ENCODE measurements at regions not wholly inside any gene's neighbourhood (a gene's known extent, or its start where the extent isn't known, plus 50 kb on each side); places are given as distances from the start of the nearest gene placed in this dataset.

- peaks cover 0 to 3% (median 0%) of the 10 kb centered on the region in 5 donors for H3K9me3 Mint-ChIP-seq
- no peak overlapping the region for H3K4me3 ChIP-seq (ENCODE audit: low read length)
- H3K27ac ChIP-seq (ENCODE audit: low read depth, low read length), result no peak overlapping the region
- CTCF ChIA-PET, result no interaction called here
- H3K27me3 Mint-ChIP-seq, result no peaks in the 10 kb centered on the region
- H3K4me3 Mint-ChIP-seq, result no peak overlapping the region
- H3K27ac Mint-ChIP-seq, result no peak overlapping the region
- no peaks in the 10 kb centered on the region for H3K36me3 Mint-ChIP-seq
- H3K9me3 ChIP-seq (ENCODE audit: low read length), result no peaks in the 10 kb centered on the region
- H3K4me1 ChIP-seq (ENCODE audit: insufficient read depth, low read length), result no peaks in the 10 kb centered on the region
- no peaks in the 10 kb centered on the region for H3K36me3 ChIP-seq (ENCODE audit: insufficient read depth, low read length)
- DNase-seq, result no peak
- no peaks in the 10 kb centered on the region for H3K4me1 Mint-ChIP-seq
- no peaks in the 10 kb centered on the region for H3K27me3 ChIP-seq (ENCODE audit: insufficient read depth, low read length, poor library complexity, severe bottlenecking)
- POLR2A ChIA-PET, result no interaction called here
Measured at GRCh38 chr7:156129522-156129921, 317.3 kb upstream of the SHH start.

- DNase-seq, result no peak
- H3K9me3 ChIP-seq (ENCODE audit: low read length), result no peaks in the 10 kb centered on the region
- no peak overlapping the region for H3K27ac ChIP-seq (ENCODE audit: low read depth, low read length)
- H3K9me3 Mint-ChIP-seq, result peaks cover 0 to 3% (median 0%) of the 10 kb centered on the region in 5 donors
- no peak overlapping the region for H3K4me3 Mint-ChIP-seq
- H3K4me1 Mint-ChIP-seq, result no peaks in the 10 kb centered on the region
- no peaks in the 10 kb centered on the region for H3K36me3 Mint-ChIP-seq
- POLR2A ChIA-PET, result no interaction called here
- H3K27me3 Mint-ChIP-seq, result no peaks in the 10 kb centered on the region
- H3K27me3 ChIP-seq (ENCODE audit: insufficient read depth, low read length, poor library complexity, severe bottlenecking), result no peaks in the 10 kb centered on the region
- H3K27ac Mint-ChIP-seq, result no peak overlapping the region
- CTCF ChIA-PET, result no interaction called here
- no peaks in the 10 kb centered on the region for H3K36me3 ChIP-seq (ENCODE audit: insufficient read depth, low read length)
- no peak overlapping the region for H3K4me3 ChIP-seq (ENCODE audit: low read length)
- no peaks in the 10 kb centered on the region for H3K4me1 ChIP-seq (ENCODE audit: insufficient read depth, low read length)
Measured at GRCh38 chr7:156128496-156128895, 316.2 kb upstream of the SHH start.

GRCh38 chr7:156127166-156128134, 315.2 kb upstream of the SHH start:
- Mint-ChIP-seq H3K4me1 (no peaks in the 10 kb centered on the region), H3K36me3 (no peaks in the 10 kb centered on the region), H3K27me3 (no peaks in the 10 kb centered on the region), H3K4me3 (no peak overlapping the region), H3K9me3 (peaks cover 0 to 2% (median 0%) of the 10 kb centered on the region in 5 donors), H3K27ac (no peak overlapping the region)
- no peaks in the 10 kb centered on the region for H3K27me3 ChIP-seq (ENCODE audit: insufficient read depth, low read length, poor library complexity, severe bottlenecking)
- no peak overlapping the region for H3K4me3 ChIP-seq (ENCODE audit: low read length)
- H3K4me1 ChIP-seq (ENCODE audit: insufficient read depth, low read length), result no peaks in the 10 kb centered on the region
- no peaks in the 10 kb centered on the region for H3K36me3 ChIP-seq (ENCODE audit: insufficient read depth, low read length)
- ChIA-PET CTCF (no interaction called here), POLR2A (no interaction called here)
- DNase-seq, result no peak
- no peaks in the 10 kb centered on the region for H3K9me3 ChIP-seq (ENCODE audit: low read length)
- no peak overlapping the region for H3K27ac ChIP-seq (ENCODE audit: low read depth, low read length)

- DNase-seq, result no peak
- POLR2A ChIA-PET, result no interaction called here
- H3K9me3 Mint-ChIP-seq, result no peaks in the 10 kb centered on the region
Measured at GRCh38 chr7:156125841-156126730, 313.8 kb upstream of the SHH start.

GRCh38 chr7:156124356-156124755, 312.1 kb upstream of the SHH start:
- H3K4me1 ChIP-seq (ENCODE audit: insufficient read depth, low read length), result no peaks in the 10 kb centered on the region
- POLR2A ChIA-PET, result no interaction called here
- H3K27ac ChIP-seq (ENCODE audit: low read depth, low read length), result no peak overlapping the region
- no peaks in the 10 kb centered on the region for H3K36me3 ChIP-seq (ENCODE audit: insufficient read depth, low read length)
- no peak overlapping the region for H3K4me3 ChIP-seq (ENCODE audit: low read length)
- no peaks in the 10 kb centered on the region for H3K27me3 ChIP-seq (ENCODE audit: insufficient read depth, low read length, poor library complexity, severe bottlenecking)
- no peaks in the 10 kb centered on the region for H3K36me3 Mint-ChIP-seq
- no peak overlapping the region for H3K4me3 Mint-ChIP-seq
- no peaks in the 10 kb centered on the region for H3K4me1 Mint-ChIP-seq
- H3K27ac Mint-ChIP-seq, result no peak overlapping the region
- H3K27me3 Mint-ChIP-seq, result no peaks in the 10 kb centered on the region
- no peaks in the 10 kb centered on the region for H3K9me3 ChIP-seq (ENCODE audit: low read length)
- no peak for DNase-seq
- CTCF ChIA-PET, result no interaction called here
- no peaks in the 10 kb centered on the region for H3K9me3 Mint-ChIP-seq

More at GRCh38 chr7:156125841-156126730, 313.8 kb upstream of the SHH start:
- CTCF ChIA-PET, result no interaction called here
- no peak overlapping the region for H3K27ac ChIP-seq (ENCODE audit: low read depth, low read length)
- no peak overlapping the region for H3K4me3 Mint-ChIP-seq
- H3K4me3 ChIP-seq (ENCODE audit: low read length), result no peak overlapping the region
- H3K9me3 ChIP-seq (ENCODE audit: low read length), result no peaks in the 10 kb centered on the region
- H3K4me1 ChIP-seq (ENCODE audit: insufficient read depth, low read length), result no peaks in the 10 kb centered on the region
- no peaks in the 10 kb centered on the region for H3K36me3 Mint-ChIP-seq
- no peaks in the 10 kb centered on the region for H3K36me3 ChIP-seq (ENCODE audit: insufficient read depth, low read length)
- H3K27me3 ChIP-seq (ENCODE audit: insufficient read depth, low read length, poor library complexity, severe bottlenecking), result no peaks in the 10 kb centered on the region
- H3K4me1 Mint-ChIP-seq, result no peaks in the 10 kb centered on the region
- no peak overlapping the region for H3K27ac Mint-ChIP-seq
- H3K27me3 Mint-ChIP-seq, result no peaks in the 10 kb centered on the region

GRCh38 chr7:156123362-156123761, 311.1 kb upstream of the SHH start:
- Mint-ChIP-seq H3K27me3 (no peaks in the 10 kb centered on the region), H3K36me3 (no peaks in the 10 kb centered on the region), H3K4me3 (no peak overlapping the region), H3K27ac (no peak overlapping the region), H3K9me3 (no peaks in the 10 kb centered on the region), H3K4me1 (no peaks in the 10 kb centered on the region)
- no peaks in the 10 kb centered on the region for H3K36me3 ChIP-seq (ENCODE audit: insufficient read depth, low read length)
- no peak for DNase-seq
- CTCF ChIA-PET, result no interaction called here
- H3K27ac ChIP-seq (ENCODE audit: low read depth, low read length), result no peak overlapping the region
- no peak overlapping the region for H3K4me3 ChIP-seq (ENCODE audit: low read length)
- H3K4me1 ChIP-seq (ENCODE audit: insufficient read depth, low read length), result no peaks in the 10 kb centered on the region
- POLR2A ChIA-PET, result no interaction called here
- H3K9me3 ChIP-seq (ENCODE audit: low read length), result no peaks in the 10 kb centered on the region
- H3K27me3 ChIP-seq (ENCODE audit: insufficient read depth, low read length, poor library complexity, severe bottlenecking), result no peaks in the 10 kb centered on the region

- ChIA-PET POLR2A (no interaction called here), CTCF (no interaction called here)
- H3K4me1 ChIP-seq (ENCODE audit: insufficient read depth, low read length), result no peaks in the 10 kb centered on the region
- no peak overlapping the region for H3K27ac ChIP-seq (ENCODE audit: low read depth, low read length)
- H3K9me3 ChIP-seq (ENCODE audit: low read length), result no peaks in the 10 kb centered on the region
- Mint-ChIP-seq H3K27me3 (no peaks in the 10 kb centered on the region), H3K9me3 (no peaks in the 10 kb centered on the region), H3K4me1 (no peaks in the 10 kb centered on the region), H3K27ac (no peak overlapping the region), H3K4me3 (no peak overlapping the region), H3K36me3 (no peaks in the 10 kb centered on the region)
- no peak overlapping the region for H3K4me3 ChIP-seq (ENCODE audit: low read length)
- no peaks in the 10 kb centered on the region for H3K27me3 ChIP-seq (ENCODE audit: insufficient read depth, low read length, poor library complexity, severe bottlenecking)
- no peak for DNase-seq
- no peaks in the 10 kb centered on the region for H3K36me3 ChIP-seq (ENCODE audit: insufficient read depth, low read length)
Measured at GRCh38 chr7:156122752-156123354, 310.6 kb upstream of the SHH start.

- no peak overlapping the region for H3K27ac Mint-ChIP-seq
- H3K27me3 ChIP-seq (ENCODE audit: insufficient read depth, low read length, poor library complexity, severe bottlenecking), result no peaks in the 10 kb centered on the region
- H3K9me3 Mint-ChIP-seq, result no peaks in the 10 kb centered on the region
- ChIA-PET CTCF (no interaction called here), POLR2A (no interaction called here)
- H3K4me3 Mint-ChIP-seq, result no peak overlapping the region
- no peaks in the 10 kb centered on the region for H3K4me1 ChIP-seq (ENCODE audit: insufficient read depth, low read length)
- H3K27ac ChIP-seq (ENCODE audit: low read depth, low read length), result no peak overlapping the region
- DNase-seq, result no peak
- no peaks in the 10 kb centered on the region for H3K4me1 Mint-ChIP-seq
- H3K9me3 ChIP-seq (ENCODE audit: low read length), result no peaks in the 10 kb centered on the region
- H3K27me3 Mint-ChIP-seq, result no peaks in the 10 kb centered on the region
- no peaks in the 10 kb centered on the region for H3K36me3 Mint-ChIP-seq
- no peak overlapping the region for H3K4me3 ChIP-seq (ENCODE audit: low read length)
- H3K36me3 ChIP-seq (ENCODE audit: insufficient read depth, low read length), result no peaks in the 10 kb centered on the region
Measured at GRCh38 chr7:156121956-156122355, 309.7 kb upstream of the SHH start.

Measured in CD8-positive, alpha-beta memory T cell (primary cell).